Smooth muscle cell (in vitro differentiated cells): ENCODE measurements at regions not wholly inside any gene's neighbourhood (a gene's known extent, or its start where the extent isn't known, plus 50 kb on each side); places are given as distances from the start of the nearest gene placed in this dataset.

Experiments used
- DNase-seq: peaks from one replicate; lab custom pipeline; 2025; ENCODE audit not compliant: unreplicated experiment; lab: John Stamatoyannopoulos, UW
- H2AFZ ChIP-seq: fragments of 200-600 bp; sonication (generic); 2 replicates; pipeline ENCODE4 v1.6.0; 2016; ENCODE audit warnings: antibody characterized with exemption, low read depth, mild to moderate bottlenecking
- H3F3A ChIP-seq: fragments of 200-600 bp; sonication (generic); 2 replicates; pipeline ENCODE4 v1.6.0; 2017; ENCODE audit warnings: antibody characterized with exemption, low read depth
- H3K27ac ChIP-seq: fragments of 200-600 bp; sonication (generic); 2 replicates; pipeline ENCODE4 v1.5.1; 2016; ENCODE audit warnings: low read depth, mild to moderate bottlenecking
- H3K27me3 ChIP-seq: fragments of 200-600 bp; sonication (generic); 2 replicates; pipeline ENCODE4 v1.6.1; 2016; ENCODE audit warnings: low read depth, mild to moderate bottlenecking
- H3K36me3 ChIP-seq: fragments of 200-600 bp; sonication (generic); 2 replicates; pipeline ENCODE4 v1.5.1; 2016; ENCODE audit warnings: low read depth
- H3K4me1 ChIP-seq: fragments of 200-600 bp; sonication (generic); 2 replicates; pipeline ENCODE4 v1.5.1; 2016; ENCODE audit warnings: low read depth
- H3K4me2 ChIP-seq: fragments of 200-600 bp; sonication (generic); 2 replicates; pipeline ENCODE4 v1.6.0; 2016; ENCODE audit warnings: mild to moderate bottlenecking
- H3K4me3 ChIP-seq: fragments of 200-600 bp; sonication (generic); 2 replicates; pipeline ENCODE4 v1.5.1; 2016; ENCODE audit warnings: mild to moderate bottlenecking
- H3K79me2 ChIP-seq: fragments of 200-600 bp; sonication (generic); 2 replicates; pipeline ENCODE4 v1.6.0; 2016; ENCODE audit warnings: low read depth, mild to moderate bottlenecking
- H3K9ac ChIP-seq: fragments of 200-600 bp; sonication (generic); 2 replicates; pipeline ENCODE4 v1.6.0; 2016; ENCODE audit warnings: low read depth
- H3K9me3 ChIP-seq: fragments of 200-600 bp; sonication (generic); replicated peaks from 2 replicates; pipeline ENCODE4 v1.5.1; 2016; ENCODE audit warnings: low read depth
- H4K20me1 ChIP-seq: fragments of 200-600 bp; sonication (generic); 2 replicates; pipeline ENCODE4 v1.6.0; 2016; ENCODE audit warnings: low read depth
- WGBS: methylation state at CpG from one replicate; pipeline ENCODE4 v1.1.7; 2016; ENCODE audit warnings: low lambda C conversion rate; 5-methylcytosine and 5-hydroxymethylcytosine counted together
- TF ChIP-seq, protein P1 (sequence below): fragments of 200-600 bp; sonication (generic); IDR thresholded peaks from 2 replicates; pipeline ENCODE4 v1.5.1; 2017; ENCODE audit warnings: borderline replicate concordance, mild to moderate bottlenecking, antibody characterized with exemption; ENCODE audit not compliant: insufficient read depth, poor library complexity, severe bottlenecking

DNA sequence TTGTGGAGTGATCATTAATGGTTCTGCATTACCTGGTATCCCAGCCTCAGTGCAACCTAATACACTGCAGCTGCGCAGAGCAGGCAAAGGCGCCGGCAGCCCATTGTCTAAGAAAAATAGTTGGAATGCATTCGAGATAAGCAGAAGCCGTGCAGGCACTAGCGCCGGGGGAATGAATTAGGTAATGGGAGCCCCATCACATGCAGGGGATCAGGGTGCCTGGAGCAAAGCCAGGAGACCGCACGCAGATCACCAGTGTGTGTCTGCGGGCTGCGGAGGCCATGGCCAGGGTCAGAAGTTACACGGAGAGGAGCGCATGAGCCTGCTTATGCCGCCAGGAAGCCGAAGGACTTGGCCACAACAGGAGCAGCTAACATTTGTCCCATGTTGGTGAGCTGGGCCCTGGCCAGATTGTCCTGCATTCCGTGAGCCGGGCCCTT is 156.8 kb downstream of the DLL1 start:
- H3K9me3 ChIP-seq, result no peaks in the 10 kb centered on the region

DNA sequence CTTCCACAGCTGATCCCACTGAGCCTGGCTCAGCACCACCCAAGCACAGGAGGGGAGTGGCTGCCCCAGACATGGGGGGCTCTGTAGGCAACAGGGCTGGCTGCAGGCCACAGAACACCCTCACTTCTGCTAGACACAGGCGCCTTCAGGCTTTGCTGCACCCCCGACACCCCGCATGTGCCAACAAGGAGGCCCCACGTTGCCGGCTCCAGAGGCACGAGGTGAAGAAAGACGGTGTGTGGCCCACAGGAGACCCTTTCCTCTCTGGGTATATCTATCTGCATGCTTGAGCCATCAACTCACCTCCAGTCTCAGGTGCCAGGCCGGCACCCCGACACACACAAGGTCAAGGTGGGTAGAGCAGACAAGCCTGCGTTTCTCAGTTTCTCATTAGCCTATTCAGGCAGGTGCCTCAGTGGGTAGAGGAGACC is 158.3 kb downstream of the DLL1 start:
- H3K4me3 ChIP-seq, result no peak overlapping the region
- no peaks in the 10 kb centered on the region for H3K36me3 ChIP-seq
- DNase-seq, result no peak
- no peaks in the 10 kb centered on the region for H3K79me2 ChIP-seq
- TF ChIP-seq, protein P1, sequence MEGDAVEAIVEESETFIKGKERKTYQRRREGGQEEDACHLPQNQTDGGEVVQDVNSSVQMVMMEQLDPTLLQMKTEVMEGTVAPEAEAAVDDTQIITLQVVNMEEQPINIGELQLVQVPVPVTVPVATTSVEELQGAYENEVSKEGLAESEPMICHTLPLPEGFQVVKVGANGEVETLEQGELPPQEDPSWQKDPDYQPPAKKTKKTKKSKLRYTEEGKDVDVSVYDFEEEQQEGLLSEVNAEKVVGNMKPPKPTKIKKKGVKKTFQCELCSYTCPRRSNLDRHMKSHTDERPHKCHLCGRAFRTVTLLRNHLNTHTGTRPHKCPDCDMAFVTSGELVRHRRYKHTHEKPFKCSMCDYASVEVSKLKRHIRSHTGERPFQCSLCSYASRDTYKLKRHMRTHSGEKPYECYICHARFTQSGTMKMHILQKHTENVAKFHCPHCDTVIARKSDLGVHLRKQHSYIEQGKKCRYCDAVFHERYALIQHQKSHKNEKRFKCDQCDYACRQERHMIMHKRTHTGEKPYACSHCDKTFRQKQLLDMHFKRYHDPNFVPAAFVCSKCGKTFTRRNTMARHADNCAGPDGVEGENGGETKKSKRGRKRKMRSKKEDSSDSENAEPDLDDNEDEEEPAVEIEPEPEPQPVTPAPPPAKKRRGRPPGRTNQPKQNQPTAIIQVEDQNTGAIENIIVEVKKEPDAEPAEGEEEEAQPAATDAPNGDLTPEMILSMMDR, result no peak
- H3F3A ChIP-seq, result no peaks in the 10 kb centered on the region
- no peak overlapping the region for H3K9ac ChIP-seq
- WGBS, result 95% methylated on average over 10 of the region's 10 CpGs
- no peaks in the 10 kb centered on the region for H3K4me1 ChIP-seq
- no peaks in the 10 kb centered on the region for H3K27me3 ChIP-seq
- H2AFZ ChIP-seq, result no peak overlapping the region
- no peak overlapping the region for H3K27ac ChIP-seq
- H3K4me2 ChIP-seq, result no peak overlapping the region
- no peaks in the 10 kb centered on the region for H3K9me3 ChIP-seq
- no peaks in the 10 kb centered on the region for H4K20me1 ChIP-seq

More for the DNA sequence above, 156.8 kb downstream of the DLL1 start:
- WGBS, result 88% methylated on average over 17 of the region's 17 CpGs
- Histone ChIP-seq H4K20me1 (no peaks in the 10 kb centered on the region), H3K36me3 (no peaks in the 10 kb centered on the region), H3K27ac (no peak overlapping the region), H3K79me2 (no peaks in the 10 kb centered on the region), H3K9ac (no peak overlapping the region), H3K4me1 (no peaks in the 10 kb centered on the region), H3K4me2 (no peak overlapping the region), H3K27me3 (no peaks in the 10 kb centered on the region), H3F3A (no peaks in the 10 kb centered on the region), H2AFZ (no peak overlapping the region), H3K4me3 (no peak overlapping the region)
- TF ChIP-seq, protein P1, result no peak
- DNase-seq, result no peak

DNA sequence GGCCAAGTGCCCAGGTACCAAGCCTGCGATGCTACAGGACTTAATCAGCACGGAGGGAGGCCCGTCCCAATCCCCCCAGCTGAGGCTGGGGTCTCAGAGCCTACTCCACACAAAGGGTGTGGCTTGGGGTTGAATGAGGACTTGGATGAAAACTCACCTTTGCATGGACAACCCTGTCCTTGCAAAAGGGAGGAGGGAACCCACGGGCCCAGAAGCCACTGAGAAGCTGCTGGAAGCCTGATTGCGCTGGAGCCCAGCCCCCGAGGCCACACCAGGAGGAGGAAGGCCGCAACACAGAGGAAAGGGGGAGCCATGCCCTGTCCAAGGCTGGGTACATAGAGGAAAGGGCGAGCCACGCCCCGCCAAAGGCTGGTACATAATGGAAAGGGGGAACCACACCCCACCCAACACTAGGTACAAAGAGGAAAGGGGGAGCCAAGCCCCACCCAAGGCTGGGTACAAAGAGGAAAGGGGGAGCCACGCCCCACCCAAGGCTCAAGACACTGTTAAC is 158.8 kb downstream of the DLL1 start:
- Histone ChIP-seq H3K9ac (no peak overlapping the region), H3K9me3 (no peaks in the 10 kb centered on the region), H3K36me3 (no peaks in the 10 kb centered on the region), H3K27me3 (no peaks in the 10 kb centered on the region), H3F3A (no peaks in the 10 kb centered on the region), H2AFZ (no peak overlapping the region), H3K4me2 (no peak overlapping the region), H3K4me1 (no peaks in the 10 kb centered on the region), H3K79me2 (no peaks in the 10 kb centered on the region), H3K27ac (no peak overlapping the region), H3K4me3 (no peak overlapping the region), H4K20me1 (no peaks in the 10 kb centered on the region)
- TF ChIP-seq, protein P1, result no peak
- WGBS, result 93% methylated on average over 11 of the region's 11 CpGs
- DNase-seq, result no peak

DNA sequence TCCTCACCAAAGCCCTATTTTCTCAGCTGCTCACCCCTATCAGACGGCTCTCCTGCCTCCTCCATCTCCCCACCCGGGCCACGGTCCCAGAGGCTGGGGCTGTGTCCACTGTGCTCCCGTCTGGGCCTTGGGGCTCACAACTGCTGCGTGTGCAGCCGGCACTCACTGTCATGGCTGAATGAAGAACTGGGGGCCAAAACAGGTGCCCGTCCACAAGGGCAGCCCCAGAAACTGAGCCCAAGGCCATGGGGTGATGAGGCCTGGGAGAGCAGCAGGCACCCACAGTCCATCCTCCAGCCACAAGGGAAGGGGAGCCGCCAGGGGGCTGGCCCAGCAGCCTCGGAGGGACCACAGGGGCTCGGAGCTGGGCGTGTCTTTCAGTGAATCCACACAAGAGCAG is 159.5 kb downstream of the DLL1 start:
- WGBS, result 80% methylated on average over 11 of the region's 11 CpGs
- Histone ChIP-seq H2AFZ (no peak overlapping the region), H3K27me3 (no peaks in the 10 kb centered on the region), H3K4me2 (no peak overlapping the region), H3F3A (no peaks in the 10 kb centered on the region), H4K20me1 (no peaks in the 10 kb centered on the region), H3K4me1 (no peaks in the 10 kb centered on the region), H3K4me3 (no peak overlapping the region), H3K36me3 (no peaks in the 10 kb centered on the region), H3K27ac (no peak overlapping the region), H3K9ac (no peak overlapping the region), H3K79me2 (no peaks in the 10 kb centered on the region), H3K9me3 (no peaks in the 10 kb centered on the region)
- TF ChIP-seq, protein P1, result no peak
- DNase-seq, result no peak
